Astrocyte (in vitro differentiated cells and primary cell): ENCODE measurements at regions not wholly inside any gene's neighbourhood (a gene's known extent, or its start where the extent isn't known, plus 50 kb on each side); places are given as distances from the start of the nearest gene placed in this dataset.

Experiments
- DNase-seq: peaks from one replicate; pipeline ENCODE4 v3.0.0-alpha.2; 2010; ENCODE audit warnings: low read depth
- FAIRE-seq: peaks from 2 replicates; lab custom pipeline; 2011; peaks lifted over from hg19 to GRCh38; lab: Jason Lieb, UNC
- H2AFZ ChIP-seq: 2 replicates; pipeline ENCODE4 v1.6.0; 2012; ENCODE audit warnings: low read depth, low read length, inconsistent platforms
- H3K27ac ChIP-seq: 2 replicates; pipeline ENCODE4 v1.5.1; 2011; ENCODE audit warnings: low read depth, low read length, inconsistent platforms
- H3K27me3 ChIP-seq: 2 replicates; pipeline ENCODE4 v1.6.0; 2011; ENCODE audit warnings: low read length, inconsistent platforms; ENCODE audit not compliant: insufficient read depth
- H3K36me3 ChIP-seq: 2 replicates; pipeline ENCODE4 v1.5.1; 2011; ENCODE audit warnings: low read length, inconsistent platforms; ENCODE audit not compliant: insufficient read depth
- H3K4me1 ChIP-seq: 2 replicates; pipeline ENCODE4 v1.5.1; 2011; ENCODE audit warnings: low read length, inconsistent platforms; ENCODE audit not compliant: insufficient read depth
- H3K4me2 ChIP-seq: 2 replicates; pipeline ENCODE4 v1.6.0; 2012; ENCODE audit warnings: low read length, inconsistent platforms
- H3K4me3 ChIP-seq: 2 replicates; pipeline ENCODE4 v1.5.1; 2011; ENCODE audit warnings: low read depth, mild to moderate bottlenecking, low read length, inconsistent platforms; ENCODE audit not compliant: insufficient read depth
- H3K79me2 ChIP-seq: 2 replicates; pipeline ENCODE4 v1.6.0; 2012; ENCODE audit warnings: mild to moderate bottlenecking, low read length, inconsistent platforms; ENCODE audit not compliant: insufficient read depth
- H3K9ac ChIP-seq: 2 replicates; pipeline ENCODE4 v1.6.0; 2012; ENCODE audit warnings: mild to moderate bottlenecking, low read length, inconsistent platforms
- H3K9me3 ChIP-seq: 2 replicates; pipeline ENCODE4 v1.5.1; 2012; ENCODE audit warnings: low read depth, mild to moderate bottlenecking, low read length, inconsistent platforms; ENCODE audit not compliant: insufficient read depth
- H4K20me1 ChIP-seq: 2 replicates; pipeline ENCODE4 v1.6.0; 2012; ENCODE audit warnings: low read length, inconsistent platforms; ENCODE audit not compliant: insufficient read depth
- H3K27ac Mint-ChIP-seq: one replicate; pipeline ENCODE4 v1.8.0; 2021; ENCODE audit warnings: mild to moderate bottlenecking, mixed read lengths; ENCODE audit not compliant: unreplicated experiment
- H3K27me3 Mint-ChIP-seq: one replicate; pipeline ENCODE4 v1.8.0; 2021; ENCODE audit warnings: low read depth, mixed read lengths; ENCODE audit not compliant: unreplicated experiment
- H3K36me3 Mint-ChIP-seq: one replicate; pipeline ENCODE4 v1.8.0; 2021; ENCODE audit warnings: low read depth, mixed read lengths; ENCODE audit not compliant: unreplicated experiment
- H3K4me1 Mint-ChIP-seq: one replicate; pipeline ENCODE4 v1.8.0; 2021; ENCODE audit warnings: low read depth, mixed read lengths; ENCODE audit not compliant: unreplicated experiment
- H3K4me3 Mint-ChIP-seq: one replicate; pipeline ENCODE4 v1.8.0; 2021; ENCODE audit warnings: mild to moderate bottlenecking, moderate library complexity, mixed read lengths; ENCODE audit not compliant: unreplicated experiment
- H3K9me3 Mint-ChIP-seq: one replicate; pipeline ENCODE4 v1.8.0; 2021; ENCODE audit warnings: mild to moderate bottlenecking, mixed read lengths; ENCODE audit not compliant: unreplicated experiment
- EZH2 ChIP-seq: IDR thresholded peaks from 2 replicates; pipeline ENCODE4 v1.6.1; 2012; ENCODE audit warnings: mild to moderate bottlenecking, low read length, inconsistent platforms; ENCODE audit not compliant: insufficient read depth
- TF ChIP-seq, protein P1 (sequence below): IDR thresholded peaks from 2 replicates; pipeline ENCODE4 v1.5.1; 2011; ENCODE audit warnings: low read depth, mild to moderate bottlenecking, inconsistent platforms, low read length, moderate library complexity; ENCODE audit not compliant: insufficient read depth

DNA sequence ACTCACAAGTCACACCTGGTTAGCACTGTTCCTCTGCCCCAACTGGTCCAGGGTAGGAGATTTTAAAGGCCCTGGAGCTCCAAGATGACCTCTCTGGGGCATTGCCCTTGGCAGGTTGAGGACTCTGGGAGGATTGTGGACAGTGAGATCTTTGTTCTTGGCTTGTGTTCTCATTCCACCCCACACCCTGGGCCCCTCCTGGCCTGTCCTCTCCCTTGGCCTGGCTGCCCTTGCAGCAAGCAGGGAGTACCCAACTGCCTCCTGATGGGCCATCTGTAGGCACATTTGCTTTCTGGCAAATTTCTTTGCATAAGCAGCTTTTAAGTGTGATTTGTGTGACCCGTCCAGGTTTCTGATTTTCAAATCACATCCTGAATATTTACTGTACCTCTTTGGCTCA lies 239.6 kb downstream of the UTP18 start:
- peaks cover 2% of the 10 kb centered on the region for H3K9me3 Mint-ChIP-seq
- no peak overlapping the region for H3K4me2 ChIP-seq
- TF ChIP-seq EZH2: no peak
- TF ChIP-seq, protein P1, sequence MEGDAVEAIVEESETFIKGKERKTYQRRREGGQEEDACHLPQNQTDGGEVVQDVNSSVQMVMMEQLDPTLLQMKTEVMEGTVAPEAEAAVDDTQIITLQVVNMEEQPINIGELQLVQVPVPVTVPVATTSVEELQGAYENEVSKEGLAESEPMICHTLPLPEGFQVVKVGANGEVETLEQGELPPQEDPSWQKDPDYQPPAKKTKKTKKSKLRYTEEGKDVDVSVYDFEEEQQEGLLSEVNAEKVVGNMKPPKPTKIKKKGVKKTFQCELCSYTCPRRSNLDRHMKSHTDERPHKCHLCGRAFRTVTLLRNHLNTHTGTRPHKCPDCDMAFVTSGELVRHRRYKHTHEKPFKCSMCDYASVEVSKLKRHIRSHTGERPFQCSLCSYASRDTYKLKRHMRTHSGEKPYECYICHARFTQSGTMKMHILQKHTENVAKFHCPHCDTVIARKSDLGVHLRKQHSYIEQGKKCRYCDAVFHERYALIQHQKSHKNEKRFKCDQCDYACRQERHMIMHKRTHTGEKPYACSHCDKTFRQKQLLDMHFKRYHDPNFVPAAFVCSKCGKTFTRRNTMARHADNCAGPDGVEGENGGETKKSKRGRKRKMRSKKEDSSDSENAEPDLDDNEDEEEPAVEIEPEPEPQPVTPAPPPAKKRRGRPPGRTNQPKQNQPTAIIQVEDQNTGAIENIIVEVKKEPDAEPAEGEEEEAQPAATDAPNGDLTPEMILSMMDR: no peak
- no peaks in the 10 kb centered on the region for H3K4me1 Mint-ChIP-seq
- no peak overlapping the region for H2AFZ ChIP-seq
- no peak overlapping the region for H3K9ac ChIP-seq
- H3K36me3 Mint-ChIP-seq: no peaks in the 10 kb centered on the region
- H3K4me3 Mint-ChIP-seq: no peak overlapping the region
- DNase-seq: no peak
- peaks cover 15% of the 10 kb centered on the region for H3K27me3 Mint-ChIP-seq
- no peak overlapping the region for H3K27ac ChIP-seq
- H3K36me3 ChIP-seq: no peaks in the 10 kb centered on the region
- FAIRE-seq: no peak
- H4K20me1 ChIP-seq: no peaks in the 10 kb centered on the region
- no peaks in the 10 kb centered on the region for H3K79me2 ChIP-seq
- no peaks in the 10 kb centered on the region for H3K27me3 ChIP-seq
- no peaks in the 10 kb centered on the region for H3K4me1 ChIP-seq
- H3K4me3 ChIP-seq: no peak overlapping the region
- no peak overlapping the region for H3K27ac Mint-ChIP-seq
- no peaks in the 10 kb centered on the region for H3K9me3 ChIP-seq

DNA sequence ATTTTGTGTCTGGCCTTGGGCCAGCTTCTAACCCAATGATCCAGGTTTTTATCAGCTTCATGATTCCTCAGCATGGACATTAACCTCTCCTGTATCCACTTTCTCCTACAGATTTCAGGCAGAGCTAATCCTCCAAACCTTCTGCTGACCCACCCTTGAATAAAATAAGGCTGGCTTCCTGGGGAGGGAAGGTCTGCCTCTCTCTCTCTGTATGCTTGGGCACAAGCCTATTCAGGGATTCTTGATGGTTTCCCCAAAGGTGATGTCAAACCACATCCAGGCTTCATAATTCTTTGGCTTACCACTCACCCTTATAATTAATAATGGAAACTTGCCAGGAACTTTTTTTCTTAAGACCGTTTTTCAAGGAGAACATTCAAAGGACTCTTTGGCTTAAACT lies 240.1 kb downstream of the UTP18 start:
- no peak overlapping the region for H3K4me3 ChIP-seq
- no peak overlapping the region for H3K27ac ChIP-seq
- no peak overlapping the region for H3K4me2 ChIP-seq
- no peaks in the 10 kb centered on the region for H3K27me3 ChIP-seq
- peaks cover 16% of the 10 kb centered on the region for H3K27me3 Mint-ChIP-seq
- H3K27ac Mint-ChIP-seq: no peak overlapping the region
- FAIRE-seq (no peak), DNase-seq (no peak)
- TF ChIP-seq EZH2: no peak
- TF ChIP-seq, protein P1: no peak
- no peaks in the 10 kb centered on the region for H3K4me1 ChIP-seq
- H2AFZ ChIP-seq: no peak overlapping the region
- no peaks in the 10 kb centered on the region for H3K79me2 ChIP-seq
- H3K4me1 Mint-ChIP-seq: no peaks in the 10 kb centered on the region
- H3K4me3 Mint-ChIP-seq: no peak overlapping the region
- H4K20me1 ChIP-seq: no peaks in the 10 kb centered on the region
- H3K9me3 ChIP-seq: no peaks in the 10 kb centered on the region
- no peaks in the 10 kb centered on the region for H3K36me3 ChIP-seq
- no peak overlapping the region for H3K9ac ChIP-seq
- no peaks in the 10 kb centered on the region for H3K36me3 Mint-ChIP-seq
- H3K9me3 Mint-ChIP-seq: no peaks in the 10 kb centered on the region

DNA sequence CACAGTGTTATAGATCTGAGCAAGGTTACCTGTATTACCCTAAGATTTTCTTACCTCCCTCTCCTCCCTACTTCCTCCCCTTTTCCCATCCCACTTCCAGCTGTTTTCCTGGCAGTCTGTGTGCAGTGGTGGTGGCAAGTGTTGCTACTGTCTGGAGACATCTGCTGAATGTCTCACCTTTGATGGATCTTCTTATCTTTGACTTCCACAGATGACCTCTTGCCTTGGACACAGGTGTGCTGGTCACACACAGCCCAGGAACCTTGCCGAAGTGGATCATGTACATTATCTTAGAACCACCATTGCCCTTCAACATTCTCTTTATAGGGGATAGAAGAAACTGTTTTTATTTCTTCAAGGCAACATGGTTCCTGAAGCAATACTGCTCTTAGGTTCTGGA lies 245.1 kb downstream of the UTP18 start:
- Mint-ChIP-seq H3K27ac (no peak overlapping the region), H3K9me3 (no peaks in the 10 kb centered on the region), H3K4me3 (no peak overlapping the region), H3K36me3 (no peaks in the 10 kb centered on the region), H3K4me1 (no peaks in the 10 kb centered on the region), H3K27me3 (peaks cover 8% of the 10 kb centered on the region)
- Histone ChIP-seq H3K27me3 (no peaks in the 10 kb centered on the region), H3K79me2 (no peaks in the 10 kb centered on the region), H3K4me2 (no peak overlapping the region), H3K4me1 (no peaks in the 10 kb centered on the region), H4K20me1 (no peaks in the 10 kb centered on the region), H3K9me3 (no peaks in the 10 kb centered on the region), H3K9ac (no peak overlapping the region), H3K4me3 (no peak overlapping the region), H3K36me3 (no peaks in the 10 kb centered on the region), H3K27ac (no peak overlapping the region), H2AFZ (no peak overlapping the region)
- FAIRE-seq (no peak), DNase-seq (no peak)
- TF ChIP-seq, protein P1: no peak
- TF ChIP-seq EZH2: no peak
